HG03575 (cell line): ENCODE measurements at regions not wholly inside any gene's neighbourhood (a gene's known extent, or its start where the extent isn't known, plus 50 kb on each side); places are given as distances from the start of the nearest gene placed in this dataset.
"Not testable (repeated sequence)": the region's sequence is repeated elsewhere in the genome, so short reads cannot be mapped to it uniquely, and the experiment has no call there.

Source experiments
- ATAC-seq: cut with Tn5 transposase; IDR thresholded peaks from one replicate; pipeline ENCODE4 v1.9.1; 2021; ENCODE audit not compliant: unreplicated experiment, insufficient number of reproducible peaks, low FRiP score; ENCODE audit errors: extremely low read depth

DNA sequence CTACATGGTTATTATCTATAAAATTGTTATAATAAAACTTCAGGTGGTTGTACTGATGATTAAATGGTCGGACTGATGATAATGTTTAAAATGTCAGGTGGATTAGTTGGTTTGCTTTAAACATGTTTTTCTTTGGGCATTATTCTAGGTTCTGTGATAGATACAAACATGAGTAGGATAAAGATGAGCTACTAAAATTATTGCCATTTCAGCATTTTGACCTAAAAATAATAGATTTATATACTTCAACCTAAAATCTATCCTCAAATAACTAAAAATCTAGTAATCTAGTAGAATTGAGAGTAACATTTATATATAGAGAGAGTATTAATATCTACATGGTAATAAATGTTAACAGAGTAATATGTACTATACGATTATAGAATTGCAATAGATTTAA lies 241.7 kb upstream of the CDH8 start:
- ATAC-seq, result no peak

- no peak for ATAC-seq
Measured at GRCh38 chr16:62276637-62277036, 240.4 kb upstream of the CDH8 start.

DNA sequence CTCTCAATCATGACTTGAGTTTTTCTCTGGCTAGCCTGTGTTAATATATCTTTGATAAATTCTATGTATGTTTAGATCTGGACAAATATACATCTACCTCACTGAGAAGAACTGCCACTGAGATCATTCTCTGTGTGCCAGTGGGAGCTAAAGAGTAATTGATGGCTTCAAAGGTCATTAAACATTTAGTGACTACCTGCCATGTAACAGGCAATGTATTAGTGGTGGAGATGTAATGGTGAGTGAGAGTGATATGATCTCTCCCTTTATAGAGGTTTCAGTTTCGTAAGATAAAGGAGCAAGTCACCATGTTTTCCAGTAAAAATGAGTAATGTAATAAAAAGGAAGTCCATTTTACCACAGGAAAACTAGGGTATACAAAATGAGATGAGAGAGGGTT lies 235.8 kb upstream of the CDH8 start:
- no peak for ATAC-seq

- ATAC-seq, result no peak
Measured at GRCh38 chr16:62261760-62262159, 225.5 kb upstream of the CDH8 start.

GRCh38 chr16:62258931-62259435 lies 222.7 kb upstream of the CDH8 start:
- ATAC-seq, result not testable (repeated sequence)

- no peak for ATAC-seq
Measured at GRCh38 chr16:62256406-62256805, 220.2 kb upstream of the CDH8 start.

- ATAC-seq, result no peak
Measured at GRCh38 chr16:62254847-62255246, 218.6 kb upstream of the CDH8 start.

- ATAC-seq, result no peak
Measured at GRCh38 chr16:62254372-62254771, 218.1 kb upstream of the CDH8 start.

DNA sequence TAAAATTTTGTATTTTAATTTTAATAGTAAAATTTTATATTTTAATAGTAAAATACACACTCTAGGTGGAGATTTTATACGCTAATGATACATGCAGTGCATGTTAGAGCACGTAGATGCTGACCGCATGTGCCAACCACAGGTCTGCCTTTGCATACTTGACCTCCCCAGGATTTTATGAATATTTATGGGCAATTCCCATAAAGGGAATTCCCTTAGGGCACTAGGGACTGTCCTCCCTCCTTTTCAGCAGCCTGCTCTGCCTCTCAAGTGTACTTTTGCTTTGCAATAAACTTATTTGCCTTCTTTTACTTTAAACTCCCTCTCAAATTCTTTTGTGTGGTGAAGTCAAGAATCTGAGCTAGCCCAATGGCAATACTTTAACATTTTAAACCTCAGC lies 217.7 kb upstream of the CDH8 start:
- ATAC-seq, result no peak

DNA sequence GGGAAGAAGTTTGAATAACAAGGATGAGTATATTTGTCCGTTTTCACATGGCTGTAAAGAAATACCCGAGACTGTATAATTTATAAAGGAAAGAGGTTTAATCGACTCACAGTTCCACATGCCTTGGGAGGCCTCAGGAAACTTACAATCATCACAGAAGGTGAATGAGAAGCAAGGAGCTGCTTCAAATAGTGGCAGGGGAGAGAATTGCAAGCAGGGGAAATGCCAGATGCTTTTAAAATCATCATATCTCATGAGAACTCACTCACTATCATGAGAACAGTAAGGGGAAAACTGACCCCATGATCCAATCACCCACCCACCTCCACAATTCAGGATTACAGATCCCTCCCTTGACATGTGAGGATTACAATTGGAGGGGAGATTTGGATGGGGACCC lies 212.8 kb upstream of the CDH8 start:
- no peak for ATAC-seq

- no peak for ATAC-seq
Measured at GRCh38 chr16:62240722-62241121, 204.5 kb upstream of the CDH8 start.

DNA sequence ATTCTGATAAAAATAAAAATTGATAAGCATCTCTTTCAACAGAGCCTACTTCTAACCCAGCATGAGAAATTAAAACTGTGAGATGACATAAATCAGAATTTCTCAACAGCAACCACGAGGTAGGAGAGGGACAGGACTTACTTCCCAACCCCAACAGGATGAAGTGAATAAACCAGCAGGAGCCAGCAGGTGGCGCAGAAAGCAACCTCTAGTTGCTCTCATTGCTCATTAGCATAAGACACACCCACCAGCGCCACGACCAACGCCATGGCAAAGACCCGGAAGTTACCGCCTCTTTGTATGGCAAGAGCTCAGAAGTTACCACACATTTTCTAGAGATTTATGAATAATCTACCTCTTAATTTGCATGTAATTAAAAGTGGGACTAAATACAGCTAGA lies 189.4 kb upstream of the CDH8 start:
- peak; percentile 80 for ATAC-seq

DNA sequence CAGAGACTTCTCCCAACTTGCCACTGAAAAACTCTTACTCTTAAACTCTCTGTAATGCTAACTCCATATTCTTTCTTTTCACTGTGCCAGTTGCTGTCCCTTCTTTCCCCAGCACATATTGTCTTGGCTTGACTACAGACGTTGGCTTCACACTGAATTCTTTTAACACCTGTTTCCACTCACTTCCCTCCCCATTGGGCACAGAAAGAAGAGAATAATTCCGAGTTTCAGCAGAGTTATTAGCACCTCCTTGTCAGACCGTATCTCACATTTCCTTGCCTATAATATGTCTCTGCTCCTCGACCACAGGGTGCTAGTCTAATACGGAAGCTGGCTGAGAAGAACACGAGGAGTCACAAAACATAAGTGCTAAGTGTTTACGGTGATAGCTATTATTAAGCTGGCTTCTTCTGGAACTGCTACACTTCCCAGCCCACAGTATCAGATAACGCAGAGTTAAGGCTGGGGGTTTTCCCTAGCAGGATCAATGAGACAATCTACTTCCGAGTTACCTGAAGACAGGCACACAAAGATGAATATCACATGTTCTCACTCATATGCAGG lies 188.5 kb upstream of the CDH8 start:
- no peak for ATAC-seq

DNA sequence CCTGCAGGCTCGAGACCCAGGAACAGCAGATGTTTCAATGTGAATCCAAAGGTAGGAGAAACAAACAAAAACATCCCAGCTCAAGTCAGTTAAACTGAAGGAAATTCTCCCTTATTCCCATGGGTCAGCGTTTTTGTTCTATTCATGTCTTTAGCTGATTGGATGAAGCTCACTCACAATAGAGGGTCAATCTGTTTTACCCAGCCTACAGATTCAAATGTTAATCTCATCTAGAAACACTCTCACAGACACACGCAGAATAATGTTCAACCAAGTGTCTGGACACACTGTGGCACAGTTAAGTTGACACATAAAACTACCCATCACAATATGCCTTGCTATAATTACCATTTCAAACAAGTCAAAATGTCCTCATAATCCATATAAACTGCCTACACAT lies 180.6 kb upstream of the CDH8 start:
- ATAC-seq, result no peak

- no peak for ATAC-seq
Measured at GRCh38 chr16:62213763-62214162, 177.5 kb upstream of the CDH8 start.

DNA sequence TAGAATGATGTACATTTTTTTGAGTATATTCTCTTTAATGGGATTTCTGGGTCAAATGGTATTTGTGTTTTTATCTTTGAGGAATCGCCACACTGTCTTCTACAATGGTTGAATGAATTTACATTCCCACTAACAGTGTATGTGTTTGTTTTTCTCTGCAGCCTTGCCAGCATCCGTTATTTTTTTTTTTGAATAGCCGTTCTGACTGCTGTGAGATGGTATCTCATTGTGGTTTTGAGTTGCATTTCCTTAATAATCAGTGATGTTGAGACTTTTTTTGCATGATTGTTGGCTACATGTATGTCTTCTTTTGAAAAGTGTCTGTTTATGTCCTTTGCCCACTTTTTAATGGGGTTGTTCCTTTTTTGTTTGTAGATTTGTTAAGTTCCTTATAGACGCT lies 172.7 kb upstream of the CDH8 start:
- no peak for ATAC-seq

GRCh38 chr16:62205459-62205858 lies 169.2 kb upstream of the CDH8 start:
- ATAC-seq, result no peak

- ATAC-seq, result no peak
Measured at GRCh38 chr16:62201911-62202310, 165.7 kb upstream of the CDH8 start.

DNA sequence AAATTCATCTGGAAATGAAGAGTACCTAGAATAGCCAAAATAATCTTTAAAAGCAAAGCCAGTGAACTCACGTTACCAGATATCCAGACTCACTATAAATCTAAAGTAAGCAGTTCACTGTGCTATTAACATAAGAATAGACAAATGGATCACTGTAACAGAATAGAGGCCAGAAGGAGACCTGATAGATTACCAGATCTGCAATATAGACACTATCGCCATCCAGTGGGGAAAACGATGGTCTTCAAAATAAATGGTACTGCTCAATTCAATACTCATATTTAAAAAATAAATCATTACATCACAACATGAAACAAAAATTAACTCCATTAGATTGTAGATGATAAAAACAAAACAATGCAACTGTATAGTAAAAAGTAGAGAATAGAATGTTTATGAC lies 158.6 kb upstream of the CDH8 start:
- no peak for ATAC-seq

DNA sequence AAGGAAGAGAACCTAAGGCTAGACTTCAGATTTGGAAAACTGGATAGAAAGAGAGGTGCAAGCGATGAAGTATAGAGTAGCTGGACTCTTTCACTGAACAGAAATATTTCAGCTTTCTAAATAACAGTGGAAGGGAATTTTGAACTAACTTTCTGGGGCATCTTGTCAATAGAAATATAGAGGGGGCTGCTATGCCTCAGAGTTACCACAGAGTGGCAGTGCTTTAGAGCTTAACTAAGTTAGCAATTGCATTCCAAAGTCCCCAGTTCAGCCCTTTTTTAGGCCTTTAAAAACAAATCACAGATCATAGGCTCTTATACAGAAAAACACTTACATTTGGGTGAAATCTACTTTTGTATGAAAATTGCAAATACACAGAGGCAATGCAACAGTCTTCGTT lies 154.2 kb upstream of the CDH8 start:
- ATAC-seq, result no peak

DNA sequence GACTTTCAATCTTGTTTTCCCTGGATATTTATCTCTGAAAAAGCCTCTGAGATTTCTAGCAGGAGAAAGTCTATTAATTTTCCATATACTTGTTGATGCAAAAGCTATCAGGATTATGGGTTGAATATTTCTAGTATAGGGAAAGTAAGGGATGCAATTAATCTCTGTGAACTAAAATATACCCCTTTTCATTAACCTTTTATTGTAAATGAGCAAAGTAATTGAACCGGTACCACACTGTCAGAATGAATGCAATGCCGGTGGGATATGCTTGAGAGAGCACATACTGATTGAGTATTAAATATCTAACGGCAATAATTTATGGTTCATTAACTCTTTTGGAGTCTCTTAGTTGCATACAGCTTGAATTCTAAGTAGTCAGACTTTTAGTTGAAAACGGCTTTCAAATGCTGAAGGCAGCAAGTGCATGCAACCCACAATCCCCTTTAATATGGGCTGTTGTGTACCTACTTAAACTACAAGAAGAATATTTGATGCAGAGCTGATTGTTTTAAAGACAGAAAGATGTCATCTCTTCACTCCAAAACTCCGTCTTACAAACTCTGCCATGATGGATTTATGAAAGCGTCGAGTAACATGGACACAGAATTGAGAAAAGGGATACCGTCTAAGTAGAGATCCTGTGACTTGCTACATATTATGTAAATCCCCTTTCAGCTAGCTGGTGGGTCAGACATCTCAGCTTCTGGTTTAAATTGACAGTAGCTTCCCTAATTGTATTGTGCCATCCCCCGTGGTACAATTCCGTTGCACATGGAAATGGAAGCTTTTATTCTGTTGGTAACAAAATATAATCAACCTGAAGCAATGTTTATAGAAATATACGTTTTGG lies 141.3 kb upstream of the CDH8 start:
- no peak for ATAC-seq
